ENCODE measurements at regions not wholly inside any gene's neighbourhood (a gene's known extent, or its start where the extent isn't known, plus 50 kb on each side); places are given as distances from the start of the nearest gene placed in this dataset.

GRCh38 chr9:78919701-78920100 lies 622.8 kb downstream of the PSAT1 start:
- DNase-seq (ENCODE audit: low spot score in 2 of 2) = no peak
- WGBS, 2 donors = 84 to 89% methylated on average over 2 of the region's 2 CpGs
- intact Hi-C loops (cut with DNase I; ENCODE audit: low total_unique reads) = no loop called here
- TF ChIP-seq CTCF (IDR thresholded peaks at IDR 0.05) (no peak), POLR2A (IDR thresholded peaks at IDR 0.05) (no peak)
- no peak overlapping the region for H3K4me3 ChIP-seq (ENCODE audit: low read depth, poor library complexity, severe bottlenecking)

GRCh38 chr9:78921341-78921740 lies 624.4 kb downstream of the PSAT1 start:
- intact Hi-C loops (cut with DNase I; ENCODE audit: low total_unique reads) = no loop called here
- 37 to 66% methylated on average over 1 to 2 of the region's 2 CpGs for WGBS, 2 donors
- H3K4me3 ChIP-seq (ENCODE audit: low read depth, poor library complexity, severe bottlenecking) = no peak overlapping the region
- DNase-seq (ENCODE audit: low spot score in 2 of 2) = no peak
- no peak for TF ChIP-seq POLR2A (IDR thresholded peaks at IDR 0.05)
- TF ChIP-seq CTCF (IDR thresholded peaks at IDR 0.05) = no peak

DNA sequence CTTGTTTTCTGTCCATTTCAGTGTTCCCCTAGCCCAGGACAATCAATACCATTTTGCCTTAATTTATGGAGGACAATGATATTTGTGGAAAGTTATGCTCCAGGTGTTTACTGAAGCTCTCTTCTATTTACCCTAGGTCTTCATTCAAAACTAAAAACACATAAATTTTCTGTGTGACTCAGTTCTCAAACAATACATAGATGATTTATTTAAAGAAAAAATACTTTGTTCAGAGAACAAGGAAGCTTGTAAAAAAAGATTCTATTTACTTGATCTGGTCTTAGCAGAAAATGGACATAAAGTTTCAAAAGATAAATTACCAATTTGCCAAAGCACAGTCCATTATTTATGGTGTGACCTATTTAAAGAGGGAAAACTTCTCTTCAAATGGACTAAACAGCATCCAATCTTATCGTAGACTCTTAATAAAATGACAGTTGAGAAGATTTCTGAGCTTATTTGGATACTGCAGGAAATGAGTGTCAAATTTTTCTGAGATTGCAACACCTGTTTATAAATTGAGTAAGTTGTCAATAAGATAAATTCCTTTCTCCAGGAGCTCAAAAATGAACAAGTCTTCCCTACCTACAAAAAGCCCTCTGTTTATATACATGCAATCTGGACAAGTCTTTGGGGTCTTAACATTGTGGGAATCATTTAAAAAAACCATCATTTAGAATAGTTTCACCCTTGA lies 627.2 kb downstream of the PSAT1 start:
- H3K4me3 ChIP-seq (ENCODE audit: low read depth, poor library complexity, severe bottlenecking) = no peak overlapping the region
- no peak for DNase-seq (ENCODE audit: low spot score in 2 of 2)
- intact Hi-C loops (cut with DNase I; ENCODE audit: low total_unique reads) = no loop called here
- TF ChIP-seq POLR2A (IDR thresholded peaks at IDR 0.05) (no peak), CTCF (IDR thresholded peaks at IDR 0.05) (no peak)
- WGBS, 2 donors = 47 to 62% methylated on average over 1 of the region's 1 CpG

DNA sequence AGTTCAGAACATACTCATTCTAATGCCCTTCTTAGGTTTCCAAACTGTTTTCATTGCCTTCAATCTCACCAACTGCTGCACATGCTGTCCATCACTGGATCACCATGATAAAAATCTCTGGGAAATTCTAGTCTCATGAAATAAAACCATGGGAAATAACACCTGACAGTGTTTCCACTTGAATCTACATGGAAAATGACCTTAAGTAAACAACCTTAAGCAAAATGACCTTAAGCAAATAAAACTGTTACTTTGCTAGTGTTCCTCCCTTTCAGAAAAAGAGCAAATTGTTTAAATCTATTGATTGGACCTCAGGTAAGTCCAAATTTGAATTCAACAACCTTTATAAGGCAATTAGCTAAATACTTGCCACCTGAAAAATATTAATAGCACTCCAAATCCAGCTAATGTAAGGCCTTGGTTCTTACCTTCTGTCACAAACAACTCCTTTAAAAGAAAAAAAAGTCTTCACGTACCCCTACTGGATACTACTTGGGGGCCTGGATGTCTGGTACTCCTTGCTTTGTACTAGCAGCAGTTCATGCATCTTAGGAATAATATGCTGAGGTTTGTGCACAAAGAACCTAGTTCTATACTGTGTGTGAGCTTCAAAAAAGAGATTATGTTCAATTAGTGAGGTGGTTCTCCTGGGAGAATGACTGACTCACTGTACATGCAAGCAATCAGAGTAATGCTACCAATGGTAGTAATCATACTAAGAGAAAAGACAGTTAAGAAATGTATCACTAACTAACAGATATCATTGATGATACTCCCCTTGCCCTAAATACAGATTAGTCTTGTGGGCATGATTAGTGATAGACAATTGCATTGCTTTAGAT lies 630.4 kb downstream of the PSAT1 start:
- TF ChIP-seq CTCF (IDR thresholded peaks at IDR 0.05) = no peak
- TF ChIP-seq POLR2A (IDR thresholded peaks at IDR 0.05) = no peak
- DNase-seq (ENCODE audit: low spot score in 2 of 2) = no peak
- H3K4me3 ChIP-seq (ENCODE audit: low read depth, poor library complexity, severe bottlenecking) = no peak overlapping the region
- intact Hi-C loops (cut with DNase I; ENCODE audit: low total_unique reads) = no loop called here
- WGBS, 2 donors = 80 to 86% methylated on average over 1 of the region's 1 CpG

- intact Hi-C loops (cut with DNase I; ENCODE audit: low total_unique reads) = no loop called here
- WGBS, 2 donors = 43 to 55% methylated on average over 7 of the region's 7 CpGs
- H3K4me3 ChIP-seq (ENCODE audit: low read depth, poor library complexity, severe bottlenecking) = no peak overlapping the region
- no peak for DNase-seq (ENCODE audit: low spot score in 2 of 2)
- TF ChIP-seq POLR2A (IDR thresholded peaks at IDR 0.05) (no peak), CTCF (IDR thresholded peaks at IDR 0.05) (no peak)
Measured at GRCh38 chr9:78928625-78929405, 631.9 kb downstream of the PSAT1 start.
